Epithelial cell of prostate (primary cell): ENCODE measurements at regions not wholly inside any gene's neighbourhood (a gene's known extent, or its start where the extent isn't known, plus 50 kb on each side); places are given as distances from the start of the nearest gene placed in this dataset.

Source experiments
- DNase-seq: peaks from one replicate; pipeline ENCODE4 v3.0.0-alpha.2; 2011; ENCODE audit warnings: low read depth, low spot score
- H3K27ac ChIP-seq: fragments of 450-650 bp; 2 replicates; pipeline ENCODE4 v1.5.1; 2017; ENCODE audit warnings: mild to moderate bottlenecking

DNA sequence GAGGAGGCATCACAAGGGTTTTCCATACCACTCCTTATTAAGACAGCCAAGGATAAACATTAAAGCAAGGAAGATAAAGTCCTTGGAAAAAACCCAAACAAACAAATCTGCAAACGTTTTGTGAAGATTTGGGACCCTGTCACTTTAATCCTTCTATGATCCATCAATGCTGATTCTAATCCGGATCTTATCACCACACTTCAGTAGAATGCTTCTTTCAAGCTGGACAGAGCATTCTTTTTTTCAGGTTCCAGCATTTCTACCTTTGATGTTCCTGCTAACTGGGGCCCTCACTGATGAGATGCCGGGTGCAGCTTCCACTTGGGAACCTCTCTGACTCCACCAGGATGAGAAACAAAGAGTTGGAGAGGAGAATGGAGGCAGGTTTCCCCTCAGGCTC is 132.8 kb upstream of the SHB start:
- H3K27ac ChIP-seq: no peak overlapping the region
- no peak for DNase-seq

DNA sequence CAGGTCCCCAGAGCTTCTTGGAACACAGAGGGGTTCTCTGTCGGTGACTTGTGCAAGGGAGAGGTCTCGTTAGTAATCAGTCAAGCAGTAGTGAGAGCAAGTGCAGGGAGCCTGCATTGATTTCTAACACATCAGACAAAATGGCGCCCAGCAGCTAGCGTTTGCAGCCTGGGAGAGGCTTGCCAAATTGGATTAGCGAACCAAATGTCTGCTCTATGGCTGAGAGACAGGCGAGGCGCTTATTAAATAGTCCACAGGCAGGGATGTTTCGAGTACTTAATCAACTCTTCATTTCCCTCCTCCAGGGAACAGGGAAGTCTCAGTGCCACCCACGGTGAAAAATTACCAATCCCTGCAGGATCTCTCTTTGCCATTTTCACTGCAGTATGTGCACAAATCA is 131.4 kb upstream of the SHB start:
- DNase-seq: no peak
- H3K27ac ChIP-seq: no peak overlapping the region

DNA sequence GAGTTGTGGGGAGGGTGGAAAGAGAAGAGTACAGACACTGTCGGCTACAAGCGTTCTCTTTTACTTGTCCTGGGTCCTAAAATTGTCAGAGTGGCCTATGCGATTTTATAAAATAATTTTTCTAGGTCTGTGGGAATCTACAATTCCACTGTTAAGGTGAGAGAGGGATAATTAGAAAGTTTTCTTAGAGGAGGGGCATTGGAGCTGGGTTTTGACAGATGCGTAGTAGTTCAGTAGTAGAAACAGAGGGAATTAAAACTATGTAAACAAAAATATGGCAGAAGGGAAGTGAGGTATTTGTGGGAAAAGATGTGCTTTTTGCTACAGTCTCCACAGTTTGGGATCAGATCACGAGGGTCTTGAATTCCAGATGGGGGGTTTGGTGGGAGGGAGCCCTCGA is 129.1 kb upstream of the SHB start:
- no peak overlapping the region for H3K27ac ChIP-seq
- no peak for DNase-seq

DNA sequence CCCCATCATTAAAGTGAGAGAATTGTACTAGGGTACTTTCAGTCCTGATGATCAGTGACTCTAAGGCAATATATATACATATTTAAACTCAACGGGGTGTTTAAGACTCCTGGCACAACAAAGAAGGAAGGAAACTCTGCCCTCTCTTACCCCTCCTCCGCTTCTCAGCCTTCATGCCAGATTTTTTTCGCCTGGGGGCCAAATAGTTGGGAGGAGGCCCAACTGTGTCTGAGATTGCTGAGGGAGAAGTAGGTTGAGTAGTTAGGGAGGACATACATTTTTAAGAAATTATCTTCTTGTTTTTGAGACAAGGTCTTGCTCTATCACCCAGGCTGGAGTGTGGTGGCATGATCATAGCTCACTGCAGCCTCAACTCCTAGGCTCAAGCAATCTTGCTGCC is 127.7 kb upstream of the SHB start:
- H3K27ac ChIP-seq: no peak overlapping the region
- DNase-seq: no peak

DNA sequence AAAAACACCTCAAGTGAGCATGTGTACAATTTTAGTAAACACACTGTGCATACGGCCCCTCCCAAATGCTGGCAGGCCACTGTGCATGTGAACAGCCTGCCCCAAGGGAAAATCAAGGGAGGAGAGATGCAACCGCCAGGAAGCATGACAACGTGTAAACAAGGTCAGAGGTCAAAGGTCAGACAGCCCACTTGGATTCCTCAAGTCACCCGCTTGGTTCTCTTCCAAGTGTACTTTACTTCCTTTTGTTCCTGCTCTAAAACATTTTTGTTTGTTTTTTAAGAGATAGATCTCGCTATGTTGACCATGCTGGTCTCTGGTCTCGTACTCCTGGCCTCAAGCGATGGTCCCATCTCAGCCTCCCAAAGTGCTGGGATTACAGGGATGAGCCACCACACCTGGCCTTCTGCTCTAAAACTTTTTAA is 126.7 kb upstream of the SHB start:
- H3K27ac ChIP-seq: no peak overlapping the region
- no peak for DNase-seq

DNA sequence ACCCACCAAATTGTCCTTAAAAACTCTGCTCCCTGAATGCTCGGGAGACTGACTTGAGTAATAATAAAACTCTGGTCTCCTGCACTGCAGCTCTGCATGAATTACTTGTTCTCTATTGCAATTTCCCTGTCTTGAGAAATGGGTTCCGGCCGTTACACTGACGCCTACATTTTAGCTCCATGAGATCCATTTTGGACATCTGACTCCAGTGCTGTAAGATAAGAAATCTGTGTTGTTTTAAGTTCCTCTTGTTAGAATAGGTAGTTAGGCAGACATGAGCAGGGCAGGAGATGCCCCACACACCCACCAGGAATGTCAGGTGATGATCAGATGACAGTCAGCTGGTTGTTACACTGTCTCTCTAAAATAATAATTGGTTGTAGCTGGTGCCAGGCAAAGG is 125.8 kb upstream of the SHB start:
- no peak overlapping the region for H3K27ac ChIP-seq
- DNase-seq: no peak

DNA sequence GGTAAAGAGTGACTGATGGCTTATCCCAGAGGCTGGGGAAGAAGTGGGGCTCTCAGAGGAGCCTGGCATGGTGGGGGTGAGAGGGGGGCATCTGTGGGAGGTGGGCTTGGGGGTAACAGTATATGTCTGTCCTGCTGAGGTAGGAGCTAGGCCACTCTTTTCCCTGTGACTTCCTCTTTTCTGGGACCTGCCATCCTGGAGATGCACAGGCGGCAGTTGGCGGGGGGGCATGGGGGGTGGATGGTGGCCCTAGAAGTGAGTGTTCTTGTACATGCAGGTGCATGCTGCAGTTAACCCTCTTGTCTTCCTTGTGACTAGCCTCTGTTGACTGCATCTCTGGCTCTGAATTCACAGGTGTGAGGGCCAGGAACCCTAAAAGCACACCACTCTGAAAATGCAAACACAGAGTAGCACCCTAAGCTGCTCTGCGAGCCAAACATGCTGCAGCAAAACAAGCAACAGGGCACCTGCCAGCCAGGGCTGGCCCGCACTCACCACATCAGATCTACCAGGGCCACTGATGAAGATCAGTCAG is 123.8 kb upstream of the SHB start:
- H3K27ac ChIP-seq: no peak overlapping the region
- DNase-seq: no peak

DNA sequence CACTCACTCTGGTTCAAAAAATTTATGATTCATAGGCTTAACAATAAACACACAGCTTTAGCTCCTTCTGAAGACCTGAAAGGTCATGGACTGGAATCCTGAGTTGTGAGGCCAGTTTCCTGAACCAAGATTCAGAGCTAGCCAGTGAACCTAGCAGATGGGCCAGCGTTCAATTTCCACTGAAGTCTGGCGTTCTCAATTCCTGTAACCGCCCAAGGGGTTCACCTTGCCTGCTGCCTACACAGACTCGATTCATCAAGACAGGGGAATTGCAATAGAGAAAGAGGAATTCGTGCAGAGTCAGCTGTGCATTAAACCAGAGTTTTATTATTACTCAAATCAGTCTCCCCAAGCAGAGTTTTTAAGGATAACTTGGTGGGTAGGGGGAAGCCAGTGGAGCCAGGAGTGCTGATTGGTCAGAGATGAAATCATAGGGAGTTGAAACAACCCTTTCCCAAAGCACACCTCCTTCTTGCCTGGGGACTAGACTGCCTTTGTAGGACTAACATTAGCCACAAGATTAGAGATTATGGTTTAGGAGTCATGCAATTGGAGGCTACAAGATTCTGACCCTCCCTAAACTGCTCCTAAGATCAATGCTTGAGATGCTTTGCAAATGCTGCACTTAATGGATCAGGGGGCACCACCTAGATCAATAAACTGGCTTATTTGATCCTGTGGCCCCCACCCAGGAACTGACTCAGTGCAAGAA is 117.5 kb upstream of the SHB start:
- no peak for DNase-seq
- H3K27ac ChIP-seq: no peak overlapping the region

GRCh38 chr9:38185647-38186403 is 116.8 kb upstream of the SHB start:
- no peak overlapping the region for H3K27ac ChIP-seq
- no peak for DNase-seq

DNA sequence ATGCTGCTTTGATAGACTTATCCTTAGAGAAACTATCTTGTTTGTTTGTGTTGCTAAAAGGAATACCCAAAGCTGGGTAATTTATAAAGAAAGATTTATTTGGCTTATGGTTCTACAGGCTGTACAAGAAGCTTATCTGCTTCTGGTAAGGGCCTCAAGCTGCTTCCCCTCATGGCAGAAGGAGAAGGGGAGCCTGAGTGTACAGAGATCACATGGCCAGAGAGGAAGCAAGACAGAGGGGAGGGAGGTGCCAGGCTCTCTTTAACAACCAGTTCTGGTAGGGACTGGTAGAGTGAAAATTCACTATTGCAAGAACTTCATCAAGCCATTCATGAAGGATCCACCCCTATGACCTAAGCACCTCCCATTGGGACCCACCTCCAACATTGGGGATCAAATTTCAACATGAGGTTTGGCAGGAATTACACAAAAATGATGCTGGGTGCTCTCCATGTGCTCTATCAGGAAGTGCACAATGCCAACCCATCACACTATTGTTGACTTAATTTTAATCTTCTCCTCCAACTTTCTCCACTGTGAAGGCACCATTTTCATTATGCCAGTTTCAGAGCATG is 115.1 kb upstream of the SHB start:
- no peak overlapping the region for H3K27ac ChIP-seq
- no peak for DNase-seq

- DNase-seq: no peak
- H3K27ac ChIP-seq: no peak overlapping the region
Measured at GRCh38 chr9:38182321-38182720, 113.3 kb upstream of the SHB start.

DNA sequence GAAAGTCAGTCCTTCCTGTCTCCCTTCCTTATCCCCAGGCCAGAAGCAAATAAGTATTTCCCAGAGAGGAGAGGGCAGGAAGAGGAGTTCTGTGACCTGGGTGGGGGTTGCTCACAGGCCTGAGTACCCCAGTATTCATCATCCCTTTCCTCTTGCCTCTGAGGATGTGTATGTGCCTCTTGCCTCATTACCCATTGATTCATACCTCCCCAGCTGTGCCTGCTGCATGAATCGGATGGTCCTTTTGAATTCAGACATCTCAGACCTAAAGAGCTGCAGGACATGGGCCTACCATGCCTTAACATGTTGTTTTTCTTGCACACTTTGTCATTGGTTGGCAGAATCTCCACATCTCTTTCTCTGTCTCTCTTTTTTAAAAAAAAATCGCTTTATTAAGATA is 112.8 kb upstream of the SHB start:
- H3K27ac ChIP-seq: peak overlapping the region; percentile 0
- DNase-seq: no peak

GRCh38 chr9:38181232-38181631 is 112.2 kb upstream of the SHB start:
- no peak overlapping the region for H3K27ac ChIP-seq
- no peak for DNase-seq

DNA sequence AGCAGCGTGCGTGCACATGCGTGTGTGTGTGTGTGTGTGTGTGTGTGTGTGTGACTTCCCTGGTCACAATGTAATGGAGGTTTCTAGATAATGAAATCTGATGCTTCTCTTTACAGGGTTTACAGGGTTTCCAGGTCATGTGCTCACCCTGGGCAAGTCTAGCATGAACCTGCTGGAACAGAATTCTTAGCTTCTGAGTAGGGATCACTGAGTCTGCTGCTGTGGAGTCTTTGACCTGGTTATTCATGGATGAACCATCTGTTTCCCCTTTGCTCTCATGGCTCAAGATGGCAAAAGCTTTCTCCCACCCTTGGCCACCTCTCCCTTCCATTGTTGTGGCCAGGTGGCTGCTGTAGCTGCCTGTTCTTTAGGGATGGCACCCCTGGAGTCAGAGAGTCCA is 111.6 kb upstream of the SHB start:
- DNase-seq: no peak
- H3K27ac ChIP-seq: no peak overlapping the region

- no peak for DNase-seq
- H3K27ac ChIP-seq: no peak overlapping the region
Measured at GRCh38 chr9:38179965-38180364, 110.9 kb upstream of the SHB start.

GRCh38 chr9:38178237-38178636 is 109.2 kb upstream of the SHB start:
- peak; percentile 63 for DNase-seq
- peak overlapping the region; percentile 49 for H3K27ac ChIP-seq

- H3K27ac ChIP-seq: peak overlapping the region; percentile 49
- DNase-seq: no peak
Measured at GRCh38 chr9:38177680-38178079, 108.7 kb upstream of the SHB start.

DNA sequence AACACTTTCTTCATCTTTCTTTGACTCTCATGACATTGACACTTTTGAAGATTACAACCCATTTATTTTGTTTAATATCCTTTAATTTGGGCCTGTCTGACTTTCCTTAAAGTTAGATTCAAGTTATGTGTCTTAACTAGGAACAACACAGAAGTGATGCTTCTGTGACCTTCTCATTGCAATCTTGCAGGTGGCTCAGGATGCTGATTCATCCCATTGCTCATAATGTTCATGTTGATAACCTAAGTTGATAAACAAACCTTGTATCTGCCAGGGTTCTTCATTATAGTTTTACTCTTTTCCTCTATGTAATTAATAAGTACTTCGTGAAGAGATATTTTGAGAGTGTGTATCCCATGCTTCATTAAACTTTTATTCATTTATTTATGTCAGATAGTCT is 107.2 kb upstream of the SHB start:
- no peak overlapping the region for H3K27ac ChIP-seq
- no peak for DNase-seq

- H3K27ac ChIP-seq: no peak overlapping the region
- DNase-seq: no peak
Measured at GRCh38 chr9:38175423-38175822, 106.4 kb upstream of the SHB start.

GRCh38 chr9:38172586-38172985 is 103.6 kb upstream of the SHB start:
- H3K27ac ChIP-seq: peak overlapping the region; percentile 92
- no peak for DNase-seq

DNA sequence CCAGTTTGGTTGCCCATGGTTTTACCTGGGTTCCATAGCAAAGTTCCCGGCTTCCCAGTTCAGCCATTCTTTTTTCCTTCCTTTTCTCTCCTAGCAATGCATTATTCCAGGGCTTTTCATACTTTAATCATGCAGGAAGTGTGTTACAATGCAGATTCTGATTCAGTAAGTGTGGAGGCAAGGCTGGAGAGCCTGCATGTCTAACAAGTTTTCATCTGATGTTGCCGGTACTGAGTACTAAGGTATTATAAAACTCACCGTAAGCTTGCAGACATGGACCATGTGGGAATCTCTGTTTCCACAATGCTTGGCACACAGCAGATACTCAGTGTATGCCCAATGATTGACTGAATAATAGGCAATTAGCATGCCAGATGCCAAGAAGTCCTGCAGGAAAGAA is 102.9 kb upstream of the SHB start:
- peak overlapping the region; percentile 92 for H3K27ac ChIP-seq

More for the DNA sequence above, 102.9 kb upstream of the SHB start:
- no peak for DNase-seq
